Right lobe of liver (tissue), 6 donors: ENCODE measurements at regions not wholly inside any gene's neighbourhood (a gene's known extent, or its start where the extent isn't known, plus 50 kb on each side); places are given as distances from the start of the nearest gene placed in this dataset.

Experiments used
- ATAC-seq, 4 donors: fragments of 200-7000 bp; cut with Tn5 transposase; one replicate each; pipeline ENCODE4 v1.9.1; 2020; ENCODE audit warnings: mild to moderate bottlenecking in 4 of 4, moderate library complexity in 4 of 4
- DNase-seq, 3 donors: peaks; one replicate each; pipeline ENCODE4 v3.0.0-alpha.2; 2020
- H3K27ac ChIP-seq, 3 donors: fragments of 200-600 bp; one replicate each; pipeline ENCODE4 v1.8.0; 2022
- H3K27me3 ChIP-seq, 2 donors: fragments of 200-600 bp; one replicate each; pipeline ENCODE4 v1.8.0; 2022
- H3K36me3 ChIP-seq, 4 donors: fragments of 200-600 bp; sonication (generic) in 1 of 4; one replicate each; pipeline versions ENCODE4 v1.5.1 to v1.8.0; 2017 to 2022; ENCODE audit warnings: control low read depth in 1 of 4
- H3K4me1 ChIP-seq, 4 donors: fragments of 200-600 bp; sonication (generic) in 1 of 4; one replicate each; pipeline versions ENCODE4 v1.5.1 to v1.8.0; 2017 to 2022; ENCODE audit warnings: control low read depth in 1 of 4
- H3K4me3 ChIP-seq, 3 donors: fragments of 200-600 bp; one replicate each; pipeline ENCODE4 v1.8.0; 2022
- H3K9me3 ChIP-seq, 4 donors: fragments of 200-600 bp; sonication (generic) in 1 of 4; one replicate each; pipeline versions ENCODE4 v1.5.1 to v1.8.0; 2017 to 2022; ENCODE audit warnings: control low read depth in 1 of 4
- POLR2A ChIP-seq: fragments of 450-650 bp; IDR thresholded peaks from one replicate; pipeline ENCODE4 v1.6.1; 2017; ENCODE audit warnings: antibody characterized with exemption, mild to moderate bottlenecking
- WGBS: methylation state at CpG from one replicate; pipeline ENCODE4 v1.1.6; 2018; ENCODE audit warnings: low coverage, low lambda C conversion rate; ENCODE audit not compliant: insufficient coverage; ENCODE audit errors: missing lambda C conversion rate; 5-methylcytosine and 5-hydroxymethylcytosine counted together
- intact Hi-C, 2 donors: fragments of 100-400 bp; cut with DNase I; formaldehyde crosslinking; loops; one replicate each; pipeline versions ENCODE4 v1.11.2 to v1.14.1; 2022
- TF ChIP-seq, protein P1 (sequence below), 4 donors: fragments of 200-600 bp in 3 of 4; fragments of 450-650 bp in 1 of 4; IDR thresholded peaks; one replicate each; pipeline versions ENCODE4 v1.5.1 to v1.8.0; 2016 to 2022; ENCODE audit warnings: antibody characterized with exemption in 4 of 4, mild to moderate bottlenecking in 2 of 4
- donor health status: DM: no; HTN: yes; CAD: no.
- donor health status: DM: no; HTN: no; CAD: no.
- donor health status: DM: no; HTN: no; CAD: no.
- donor health status: DM: no; HTN: yes; CAD: no.
- donor health status: DM: no; HTN: yes; CAD: no.

GRCh38 chr6:14746139-14746837, 499.6 kb upstream of the JARID2 start:
- WGBS, result 13% methylated on average over 2 of the region's 2 CpGs
- Histone ChIP-seq H3K27me3 (no peaks in the 10 kb centered on the region), H3K9me3 (no peaks in the 10 kb centered on the region), H3K27ac (no peak overlapping the region), H3K4me1 (peaks cover 0 to 15% (median 4%) of the 10 kb centered on the region in 4 donors), H3K4me3 (no peak overlapping the region), H3K36me3 (no peaks in the 10 kb centered on the region)
- intact Hi-C loops, result no loop called here
- ATAC-seq (peak; percentile 67 to 84 (median 77)), DNase-seq (no peak)
- TF ChIP-seq POLR2A, result no peak
- TF ChIP-seq, protein P1, sequence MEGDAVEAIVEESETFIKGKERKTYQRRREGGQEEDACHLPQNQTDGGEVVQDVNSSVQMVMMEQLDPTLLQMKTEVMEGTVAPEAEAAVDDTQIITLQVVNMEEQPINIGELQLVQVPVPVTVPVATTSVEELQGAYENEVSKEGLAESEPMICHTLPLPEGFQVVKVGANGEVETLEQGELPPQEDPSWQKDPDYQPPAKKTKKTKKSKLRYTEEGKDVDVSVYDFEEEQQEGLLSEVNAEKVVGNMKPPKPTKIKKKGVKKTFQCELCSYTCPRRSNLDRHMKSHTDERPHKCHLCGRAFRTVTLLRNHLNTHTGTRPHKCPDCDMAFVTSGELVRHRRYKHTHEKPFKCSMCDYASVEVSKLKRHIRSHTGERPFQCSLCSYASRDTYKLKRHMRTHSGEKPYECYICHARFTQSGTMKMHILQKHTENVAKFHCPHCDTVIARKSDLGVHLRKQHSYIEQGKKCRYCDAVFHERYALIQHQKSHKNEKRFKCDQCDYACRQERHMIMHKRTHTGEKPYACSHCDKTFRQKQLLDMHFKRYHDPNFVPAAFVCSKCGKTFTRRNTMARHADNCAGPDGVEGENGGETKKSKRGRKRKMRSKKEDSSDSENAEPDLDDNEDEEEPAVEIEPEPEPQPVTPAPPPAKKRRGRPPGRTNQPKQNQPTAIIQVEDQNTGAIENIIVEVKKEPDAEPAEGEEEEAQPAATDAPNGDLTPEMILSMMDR (IDR thresholded peaks at IDR 0.05), result no peak

DNA sequence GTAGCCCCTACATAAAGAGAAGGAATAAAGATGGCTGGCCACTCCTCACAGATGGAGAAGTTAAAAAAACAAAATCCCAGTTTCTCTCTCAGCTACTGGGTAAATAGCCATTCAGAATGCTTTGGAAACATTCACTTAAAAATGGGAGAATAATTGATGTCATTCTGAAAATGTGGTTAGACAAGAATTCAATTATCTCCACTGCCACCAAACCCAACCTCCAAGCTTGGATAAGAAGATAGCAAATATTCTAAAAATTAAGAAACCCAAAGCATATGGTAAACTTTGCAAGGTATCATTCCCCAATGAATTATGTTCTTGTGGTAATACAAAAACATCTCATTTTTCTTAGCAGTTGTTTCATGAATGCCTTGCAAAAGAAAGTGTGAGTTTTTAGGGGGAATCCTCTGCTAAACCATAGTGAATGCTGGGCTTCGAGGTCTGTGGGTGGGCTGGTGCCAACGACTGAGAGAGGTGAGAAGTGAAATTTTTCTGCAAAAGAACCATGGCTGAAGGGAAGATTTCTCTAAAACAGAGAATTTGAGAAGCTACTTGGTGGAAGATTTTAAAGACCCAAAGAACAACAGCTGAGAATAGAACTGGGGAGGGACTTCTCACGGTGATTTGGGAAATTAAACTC, 497.9 kb upstream of the JARID2 start:
- Histone ChIP-seq H3K27me3 (no peaks in the 10 kb centered on the region), H3K36me3 (no peaks in the 10 kb centered on the region), H3K4me1 (peaks cover 0 to 15% (median 4%) of the 10 kb centered on the region in 4 donors), H3K27ac (no peak overlapping the region), H3K9me3 (no peaks in the 10 kb centered on the region), H3K4me3 (no peak overlapping the region)
- WGBS, result 48% methylated on average over 3 of the region's 3 CpGs
- ATAC-seq, result no peak
- no peak for DNase-seq
- intact Hi-C loops, result no loop called here
- no peak for TF ChIP-seq POLR2A
- TF ChIP-seq, protein P1 (IDR thresholded peaks at IDR 0.05), result no peak

- no peak overlapping the region for H3K4me3 ChIP-seq
- H3K36me3 ChIP-seq, result no peaks in the 10 kb centered on the region
- intact Hi-C loops, result no loop called here
- no peaks in the 10 kb centered on the region for H3K9me3 ChIP-seq
- H3K27ac ChIP-seq, result no peak overlapping the region
- no peak for TF ChIP-seq POLR2A
- TF ChIP-seq, protein P1 (IDR thresholded peaks at IDR 0.05), result no peak
- DNase-seq (no peak), ATAC-seq (no peak)
- WGBS, result 56% methylated on average over 4 of the region's 4 CpGs
- no peaks in the 10 kb centered on the region for H3K27me3 ChIP-seq
- peaks cover 0 to 15% (median 4%) of the 10 kb centered on the region in 4 donors for H3K4me1 ChIP-seq
Observed at GRCh38 chr6:14748679-14749078, 497.2 kb upstream of the JARID2 start.

DNA sequence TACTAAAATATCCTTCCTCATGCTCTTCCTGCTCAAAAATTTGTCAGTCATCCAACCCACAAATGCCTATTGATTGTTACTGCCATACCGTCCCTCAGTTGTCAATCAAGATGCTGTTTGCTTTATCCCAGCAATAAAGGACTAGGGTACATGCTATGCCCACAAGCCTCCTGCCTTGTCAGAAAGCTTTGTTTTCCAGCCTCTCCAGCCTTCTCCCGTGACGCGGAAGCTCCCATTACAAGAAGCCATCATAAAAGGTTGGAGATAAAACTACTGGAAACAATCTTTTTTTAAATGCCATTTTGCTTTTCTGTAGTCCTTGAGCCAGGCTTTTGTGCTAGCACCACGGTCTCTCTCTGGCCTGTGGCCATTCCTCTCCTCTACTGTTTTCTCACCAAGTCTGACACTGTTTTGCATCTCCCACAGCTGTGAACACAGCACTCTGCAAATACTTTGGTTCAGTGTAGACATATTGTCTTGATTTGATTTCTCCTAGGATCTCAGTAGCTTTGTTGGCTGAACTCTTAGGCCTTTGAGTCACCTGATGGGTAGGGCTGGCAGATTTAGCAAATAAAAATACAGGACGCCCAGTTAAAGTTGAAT, 495.7 kb upstream of the JARID2 start:
- no peaks in the 10 kb centered on the region for H3K36me3 ChIP-seq
- no peaks in the 10 kb centered on the region for H3K27me3 ChIP-seq
- H3K4me1 ChIP-seq, result peaks cover 0 to 15% (median 4%) of the 10 kb centered on the region in 4 donors
- H3K4me3 ChIP-seq, result no peak overlapping the region
- H3K9me3 ChIP-seq, result no peaks in the 10 kb centered on the region
- H3K27ac ChIP-seq, result no peak overlapping the region
- intact Hi-C loops, result no loop called here
- DNase-seq (no peak), ATAC-seq (no peak)
- no peak for TF ChIP-seq POLR2A
- TF ChIP-seq, protein P1 (IDR thresholded peaks at IDR 0.05), result no peak
- 81% methylated on average over 5 of the region's 6 CpGs for WGBS
